Fibroblast of lung (primary cell): ENCODE measurements at regions not wholly inside any gene's neighbourhood (a gene's known extent, or its start where the extent isn't known, plus 50 kb on each side); places are given as distances from the start of the nearest gene placed in this dataset.

Experiments
- DNase-seq, 2 donors: peaks; one replicate each; pipeline versions ENCODE4 v3.0.0 to v3.0.0-alpha.2; 2010; ENCODE audit warnings: low read depth in 2 of 2
- H2AFZ ChIP-seq: 2 replicates; pipeline ENCODE4 v1.5.1; 2012; ENCODE audit warnings: low read length, control low read depth, inconsistent platforms
- H3K27ac ChIP-seq: 2 replicates; pipeline ENCODE4 v1.5.1; 2011; ENCODE audit warnings: low read length, control low read depth; ENCODE audit not compliant: insufficient read depth
- H3K27me3 ChIP-seq: 2 replicates; pipeline ENCODE4 v1.5.1; 2011; ENCODE audit warnings: mild to moderate bottlenecking, low read length; ENCODE audit not compliant: control insufficient read depth, insufficient read depth
- H3K36me3 ChIP-seq: 2 replicates; pipeline ENCODE4 v1.5.1; 2011; ENCODE audit warnings: low read length; ENCODE audit not compliant: control insufficient read depth, insufficient read depth
- H3K4me1 ChIP-seq: 2 replicates; pipeline ENCODE4 v1.5.1; 2011; ENCODE audit warnings: low read length; ENCODE audit not compliant: control insufficient read depth, insufficient read depth; ENCODE audit errors: extremely low read depth
- H3K4me2 ChIP-seq: 2 replicates; pipeline ENCODE4 v1.5.1; 2011; ENCODE audit warnings: low read length, control low read depth; ENCODE audit not compliant: insufficient read depth; ENCODE audit errors: extremely low read depth
- H3K4me3 ChIP-seq, 4 experiments: fragments of 200-600 bp in 1 of 4; sonication (generic) in 1 of 4; replicated peaks in 1 of 4; 2 replicates each; pipeline ENCODE4 v1.5.1; 2011 to 2016; ENCODE audit warnings: low read length in 4 of 4, low read depth in 3 of 4, mild to moderate bottlenecking in 3 of 4, control low read depth in 2 of 4, inconsistent platforms in 1 of 4, mixed read lengths in 1 of 4; ENCODE audit not compliant: insufficient read depth in 1 of 4; ENCODE audit errors: control extremely low read depth in 1 of 4
- H3K79me2 ChIP-seq: 2 replicates; pipeline ENCODE4 v1.5.1; 2012; ENCODE audit warnings: mild to moderate bottlenecking, low read length, inconsistent platforms; ENCODE audit not compliant: control insufficient read depth, insufficient read depth
- H3K9ac ChIP-seq: 2 replicates; pipeline ENCODE4 v1.5.1; 2011; ENCODE audit warnings: mild to moderate bottlenecking, low read length, control low read depth; ENCODE audit not compliant: insufficient read depth
- H3K9me3 ChIP-seq: 2 replicates; pipeline ENCODE4 v1.5.1; 2012; ENCODE audit warnings: low read depth, low read length; ENCODE audit not compliant: control insufficient read depth, insufficient read depth
- H4K20me1 ChIP-seq: 2 replicates; pipeline ENCODE4 v1.5.1; 2011; ENCODE audit warnings: low read length; ENCODE audit not compliant: control insufficient read depth, insufficient read depth; ENCODE audit errors: extremely low read depth
- CTCF ChIP-seq, 2 donors: IDR thresholded peaks in 1 of 2; conservative IDR thresholded peaks in 1 of 2; 1 replicate in 1 of 2; 2 replicates in 1 of 2; pipeline ENCODE4 v1.5.1; 2011 to 2012; ENCODE audit warnings: low read length in 2 of 2, control low read depth in 1 of 2, inconsistent platforms in 1 of 2, low read depth in 1 of 2, mild to moderate bottlenecking in 1 of 2
- EZH2 ChIP-seq: IDR thresholded peaks from 2 replicates; pipeline ENCODE4 v1.5.1; 2012; ENCODE audit warnings: low read length, control low read depth, mild to moderate bottlenecking; ENCODE audit errors: missing control alignments

GRCh38 chr6:113763876-113764275, 93.3 kb upstream of the MARCKS start:
- no peaks in the 10 kb centered on the region for H3K9me3 ChIP-seq
- H3K4me1 ChIP-seq: peaks cover 2% of the 10 kb centered on the region
- no peak overlapping the region for H3K27ac ChIP-seq
- H3K79me2 ChIP-seq: no peaks in the 10 kb centered on the region
- TF ChIP-seq CTCF (conservative IDR thresholded peaks at IDR 0.05 in 1 of 2, IDR thresholded peaks at IDR 0.05 in 1 of 2; ENCODE audit: low read depth in 1 of 2, low read length in 2 of 2) (no peak), EZH2 (no peak)
- H3K4me3 ChIP-seq: no peak overlapping the region
- H3K27me3 ChIP-seq: no peaks in the 10 kb centered on the region
- no peak overlapping the region for H3K9ac ChIP-seq
- H3K4me2 ChIP-seq: no peak overlapping the region
- no peaks in the 10 kb centered on the region for H4K20me1 ChIP-seq
- H3K36me3 ChIP-seq: no peaks in the 10 kb centered on the region
- DNase-seq: peak; percentile 53 to 79
- no peak overlapping the region for H2AFZ ChIP-seq

DNA sequence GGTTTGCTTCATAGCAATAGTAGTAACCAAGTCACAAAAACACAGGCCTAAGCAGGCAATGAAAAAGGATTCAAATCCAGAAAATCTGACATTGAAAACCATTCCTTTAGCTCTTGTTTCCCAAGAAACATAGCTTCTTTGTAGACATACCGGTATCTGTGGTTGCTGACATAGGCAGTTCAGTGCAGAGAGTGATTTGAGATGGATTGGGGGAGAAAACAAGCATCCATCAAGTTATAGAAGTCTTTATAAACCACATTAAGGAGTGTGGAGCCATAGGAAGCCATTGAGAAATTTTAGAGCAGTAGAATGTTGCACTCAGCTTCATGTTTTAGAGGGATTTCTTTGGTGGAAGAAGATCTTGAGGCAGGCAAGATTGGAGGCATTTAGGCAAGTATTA, 91.2 kb upstream of the MARCKS start:
- no peaks in the 10 kb centered on the region for H3K79me2 ChIP-seq

GRCh38 chr6:113767985-113768384, 89.2 kb upstream of the MARCKS start:
- H3K4me2 ChIP-seq: no peak overlapping the region
- no peaks in the 10 kb centered on the region for H4K20me1 ChIP-seq
- TF ChIP-seq EZH2: no peak
- no peak for TF ChIP-seq CTCF (conservative IDR thresholded peaks at IDR 0.05 in 1 of 2, IDR thresholded peaks at IDR 0.05 in 1 of 2; ENCODE audit: low read depth in 1 of 2, low read length in 2 of 2)
- H3K4me3 ChIP-seq: no peak overlapping the region
- H2AFZ ChIP-seq: no peak overlapping the region
- peaks cover 3% of the 10 kb centered on the region for H3K4me1 ChIP-seq
- no peaks in the 10 kb centered on the region for H3K27me3 ChIP-seq
- H3K9ac ChIP-seq: no peak overlapping the region
- no peaks in the 10 kb centered on the region for H3K36me3 ChIP-seq
- DNase-seq: no peak
- H3K79me2 ChIP-seq: no peaks in the 10 kb centered on the region
- no peak overlapping the region for H3K27ac ChIP-seq
- no peaks in the 10 kb centered on the region for H3K9me3 ChIP-seq

More for the DNA sequence above, 91.2 kb upstream of the MARCKS start:
- Histone ChIP-seq H3K9ac (no peak overlapping the region), H2AFZ (no peak overlapping the region), H3K4me2 (no peak overlapping the region), H3K4me1 (peaks cover 2% of the 10 kb centered on the region), H3K4me3 (no peak overlapping the region), H4K20me1 (no peaks in the 10 kb centered on the region), H3K27me3 (no peaks in the 10 kb centered on the region), H3K36me3 (no peaks in the 10 kb centered on the region), H3K9me3 (no peaks in the 10 kb centered on the region), H3K27ac (no peak overlapping the region)
- no peak for DNase-seq
- TF ChIP-seq CTCF (conservative IDR thresholded peaks at IDR 0.05 in 1 of 2, IDR thresholded peaks at IDR 0.05 in 1 of 2; ENCODE audit: low read depth in 1 of 2, low read length in 2 of 2): no peak
- TF ChIP-seq EZH2: no peak
